Astrocyte (in vitro differentiated cells and primary cell): ENCODE measurements at regions not wholly inside any gene's neighbourhood (a gene's known extent, or its start where the extent isn't known, plus 50 kb on each side); places are given as distances from the start of the nearest gene placed in this dataset.

Experiments used
- CTCF ChIP-seq: IDR thresholded peaks from 2 replicates; pipeline ENCODE4 v1.5.1; 2011; ENCODE audit warnings: low read depth, mild to moderate bottlenecking, inconsistent platforms, low read length, moderate library complexity; ENCODE audit not compliant: insufficient read depth
- EZH2 ChIP-seq: IDR thresholded peaks from 2 replicates; pipeline ENCODE4 v1.6.1; 2012; ENCODE audit warnings: mild to moderate bottlenecking, low read length, inconsistent platforms; ENCODE audit not compliant: insufficient read depth

GRCh38 chr19:27861411-27861975 is 1351.5 kb downstream of the UQCRFS1 start:
- no peak for TF ChIP-seq CTCF
- TF ChIP-seq EZH2 = no peak
